A673 (cell line): ENCODE measurements at regions not wholly inside any gene's neighbourhood (a gene's known extent, or its start where the extent isn't known, plus 50 kb on each side); places are given as distances from the start of the nearest gene placed in this dataset.

Experiments
- CTCF ChIP-seq: fragments of 300-800, 200-600 bp; sonication (generic); conservative IDR thresholded peaks from 2 replicates; pipeline ENCODE4 v1.5.1; 2017; ENCODE audit warnings: low read depth, mild to moderate bottlenecking, antibody characterized with exemption, low read length, moderate library complexity, mixed read lengths
- EZH2 ChIP-seq: fragments of 200-600 bp; sonication (generic); IDR thresholded peaks from 2 replicates; pipeline ENCODE4 v1.6.1; 2017; ENCODE audit warnings: borderline replicate concordance, low read depth, mild to moderate bottlenecking, mixed read lengths, antibody characterized with exemption, low read length; ENCODE audit not compliant: poor library complexity, severe bottlenecking

GRCh38 chr2:196287523-196287922 is 116.1 kb upstream of the STK17B start:
- TF ChIP-seq CTCF, result no peak
- TF ChIP-seq EZH2, result no peak
